Fibroblast of peridontal ligament (primary cell): ENCODE measurements at regions not wholly inside any gene's neighbourhood (a gene's known extent, or its start where the extent isn't known, plus 50 kb on each side); places are given as distances from the start of the nearest gene placed in this dataset.
A peak's percentile ranks its signal among the peaks of the same experiment; 100 is the strongest.

ENCODE experiments used
- DNase-seq: peaks from one replicate; pipeline ENCODE4 v3.0.0-alpha.2; 2010; ENCODE audit errors: extremely low read depth

GRCh38 chr13:95447814-95448213 lies 104.7 kb upstream of the CLDN10 start:
- no peak for DNase-seq

- DNase-seq, result no peak
These were observed 100.9 kb upstream of the CLDN10 start for GRCh38 chr13:95451656-95452055.

GRCh38 chr13:95452375-95452774 lies 100.1 kb upstream of the CLDN10 start:
- DNase-seq, result no peak

GRCh38 chr13:95455782-95456181 lies 96.7 kb upstream of the CLDN10 start:
- DNase-seq, result peak; percentile 1

- no peak for DNase-seq
These were observed 95.7 kb upstream of the CLDN10 start for GRCh38 chr13:95456815-95457214.

- DNase-seq, result no peak
These were observed 95.2 kb upstream of the CLDN10 start for GRCh38 chr13:95457294-95457693.

- no peak for DNase-seq
These were observed 89.7 kb upstream of the CLDN10 start for GRCh38 chr13:95462801-95463200.

- no peak for DNase-seq
These were observed 89.0 kb upstream of the CLDN10 start for GRCh38 chr13:95463531-95463930.

GRCh38 chr13:95470574-95471366 lies 81.8 kb upstream of the CLDN10 start:
- no peak for DNase-seq

GRCh38 chr13:95471960-95472359 lies 80.6 kb upstream of the CLDN10 start:
- DNase-seq, result no peak

- no peak for DNase-seq
These were observed 77.5 kb upstream of the CLDN10 start for GRCh38 chr13:95474992-95475391.

GRCh38 chr13:95477187-95477586 lies 75.3 kb upstream of the CLDN10 start:
- no peak for DNase-seq

GRCh38 chr13:95479731-95480130 lies 72.8 kb upstream of the CLDN10 start:
- DNase-seq, result no peak

GRCh38 chr13:95480131-95480545 lies 72.4 kb upstream of the CLDN10 start:
- no peak for DNase-seq

GRCh38 chr13:95480791-95481780 lies 71.4 kb upstream of the CLDN10 start:
- DNase-seq, result no peak

- DNase-seq, result no peak
These were observed 68.5 kb upstream of the CLDN10 start for GRCh38 chr13:95484052-95484451.

GRCh38 chr13:95485045-95485517 lies 67.4 kb upstream of the CLDN10 start:
- DNase-seq, result peak; percentile 18

- DNase-seq, result no peak
These were observed 66.9 kb upstream of the CLDN10 start for GRCh38 chr13:95485518-95486144.

- DNase-seq, result no peak
These were observed 60.3 kb upstream of the CLDN10 start for GRCh38 chr13:95492044-95492801.

GRCh38 chr13:95494082-95494681 lies 58.3 kb upstream of the CLDN10 start:
- peak; percentile 81 for DNase-seq

- DNase-seq, result no peak
These were observed 56.0 kb upstream of the CLDN10 start for GRCh38 chr13:95496485-95496884.
